ENCODE measurements at regions not wholly inside any gene's neighbourhood (a gene's known extent, or its start where the extent isn't known, plus 50 kb on each side); places are given as distances from the start of the nearest gene placed in this dataset.

GRCh38 chr7:114787556-114787955, 134.3 kb upstream of the MDFIC start:
- TF ChIP-seq, protein P1, sequence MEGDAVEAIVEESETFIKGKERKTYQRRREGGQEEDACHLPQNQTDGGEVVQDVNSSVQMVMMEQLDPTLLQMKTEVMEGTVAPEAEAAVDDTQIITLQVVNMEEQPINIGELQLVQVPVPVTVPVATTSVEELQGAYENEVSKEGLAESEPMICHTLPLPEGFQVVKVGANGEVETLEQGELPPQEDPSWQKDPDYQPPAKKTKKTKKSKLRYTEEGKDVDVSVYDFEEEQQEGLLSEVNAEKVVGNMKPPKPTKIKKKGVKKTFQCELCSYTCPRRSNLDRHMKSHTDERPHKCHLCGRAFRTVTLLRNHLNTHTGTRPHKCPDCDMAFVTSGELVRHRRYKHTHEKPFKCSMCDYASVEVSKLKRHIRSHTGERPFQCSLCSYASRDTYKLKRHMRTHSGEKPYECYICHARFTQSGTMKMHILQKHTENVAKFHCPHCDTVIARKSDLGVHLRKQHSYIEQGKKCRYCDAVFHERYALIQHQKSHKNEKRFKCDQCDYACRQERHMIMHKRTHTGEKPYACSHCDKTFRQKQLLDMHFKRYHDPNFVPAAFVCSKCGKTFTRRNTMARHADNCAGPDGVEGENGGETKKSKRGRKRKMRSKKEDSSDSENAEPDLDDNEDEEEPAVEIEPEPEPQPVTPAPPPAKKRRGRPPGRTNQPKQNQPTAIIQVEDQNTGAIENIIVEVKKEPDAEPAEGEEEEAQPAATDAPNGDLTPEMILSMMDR (IDR thresholded peaks at IDR 0.05; ENCODE audit: control extremely low read depth, extremely low read depth, low read depth, missing control alignments), result no peak
- POLR2A ChIA-PET, result no interaction called here
- no peak for DNase-seq (ENCODE audit: extremely low spot score)
- CTCF ChIA-PET, result interaction anchor here (1.2 to 1.9 kb wide), 4 partner anchors 9 to 33 kb away, joined by 3 to 7 read pairs (median 4); no protein-coding TSS in a partner anchor

- POLR2A ChIA-PET, result no interaction called here
- DNase-seq (ENCODE audit: extremely low spot score), result no peak
- CTCF ChIA-PET, result interaction anchor here (1.9 kb wide), 1 partner anchor 10 kb away, joined by 4 read pairs; no protein-coding TSS in a partner anchor
- TF ChIP-seq, protein P1 (IDR thresholded peaks at IDR 0.05; ENCODE audit: control extremely low read depth, extremely low read depth, low read depth, missing control alignments), result no peak
Measured at GRCh38 chr7:114788706-114789105, 133.2 kb upstream of the MDFIC start.

GRCh38 chr7:114789161-114789560, 132.7 kb upstream of the MDFIC start:
- ChIA-PET CTCF (no interaction called here), POLR2A (no interaction called here)
- TF ChIP-seq, protein P1 (IDR thresholded peaks at IDR 0.05; ENCODE audit: control extremely low read depth, extremely low read depth, low read depth, missing control alignments), result no peak
- DNase-seq (ENCODE audit: extremely low spot score), result no peak

DNA sequence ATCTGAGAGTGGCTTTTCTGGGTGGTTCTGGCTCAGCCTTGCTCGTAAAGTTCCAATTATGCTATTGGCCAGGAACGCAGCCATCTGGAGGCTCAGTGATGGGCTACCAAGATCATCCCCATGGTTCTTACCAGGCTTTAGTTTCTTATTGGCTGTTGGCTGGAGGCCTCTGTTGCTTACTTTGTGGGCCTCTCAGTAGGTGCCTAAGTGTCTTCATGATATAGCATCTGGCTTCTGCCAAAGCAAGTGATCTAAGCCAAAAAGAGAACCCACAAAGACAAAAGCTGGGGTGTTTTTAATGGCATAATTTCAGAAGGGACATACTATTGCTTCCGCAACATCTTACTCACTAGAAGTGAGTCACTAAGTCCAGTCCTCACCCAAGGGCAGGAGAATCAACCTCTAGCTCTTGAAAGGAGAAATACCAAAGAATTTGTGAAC, 132.0 kb upstream of the MDFIC start:
- DNase-seq (ENCODE audit: extremely low spot score), result no peak
- TF ChIP-seq, protein P1 (IDR thresholded peaks at IDR 0.05; ENCODE audit: control extremely low read depth, extremely low read depth, low read depth, missing control alignments), result no peak
- ChIA-PET POLR2A (no interaction called here), CTCF (no interaction called here)

DNA sequence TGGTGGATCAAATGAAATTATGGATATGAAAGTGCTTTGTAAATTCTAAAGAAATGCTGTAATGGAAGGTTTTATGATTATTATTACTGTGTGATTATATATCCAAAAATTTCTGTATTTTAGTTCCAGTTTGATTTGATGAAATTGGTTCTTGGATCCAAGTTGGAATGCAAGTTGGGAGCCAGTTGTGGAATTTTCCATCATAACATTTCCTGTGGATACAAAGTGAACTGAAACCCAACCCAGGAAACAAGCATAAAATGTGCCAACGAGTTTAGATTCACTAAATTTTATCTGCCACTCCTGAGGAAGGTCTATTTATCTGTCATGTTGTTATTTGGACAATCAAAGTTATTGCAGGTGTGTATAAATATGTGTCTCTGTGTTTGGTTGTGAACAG, 131.4 kb upstream of the MDFIC start:
- DNase-seq (ENCODE audit: extremely low spot score), result no peak
- POLR2A ChIA-PET, result no interaction called here
- CTCF ChIA-PET, result no interaction called here
- TF ChIP-seq, protein P1 (IDR thresholded peaks at IDR 0.05; ENCODE audit: control extremely low read depth, extremely low read depth, low read depth, missing control alignments), result no peak

GRCh38 chr7:114791771-114792170, 130.1 kb upstream of the MDFIC start:
- TF ChIP-seq, protein P1 (IDR thresholded peaks at IDR 0.05; ENCODE audit: control extremely low read depth, extremely low read depth, low read depth, missing control alignments), result no peak
- ChIA-PET POLR2A (no interaction called here), CTCF (interaction anchor here (1.2 to 1.6 kb wide), 4 partner anchors 12 to 250 kb away, joined by 3 to 5 read pairs (median 4); no protein-coding TSS in a partner anchor)
- DNase-seq (ENCODE audit: extremely low spot score), result no peak
